Fibroblast of pulmonary artery (primary cell): ENCODE measurements at regions not wholly inside any gene's neighbourhood (a gene's known extent, or its start where the extent isn't known, plus 50 kb on each side); places are given as distances from the start of the nearest gene placed in this dataset.

Source experiments
- DNase-seq: peaks from one replicate; pipeline ENCODE4 v3.0.0-alpha.2; 2010; ENCODE audit warnings: low read depth
- H3K4me3 ChIP-seq: replicated peaks from 2 replicates; pipeline ENCODE4 v1.5.1; 2011; ENCODE audit warnings: low read depth, mild to moderate bottlenecking, control low read depth, low read length, moderate library complexity
- CTCF ChIP-seq: IDR thresholded peaks from 2 replicates; pipeline ENCODE4 v1.5.1; 2011; ENCODE audit warnings: mild to moderate bottlenecking, control low read depth, low read length, inconsistent platforms; ENCODE audit errors: missing control alignments

GRCh38 chr12:34188974-34189373 is 166.7 kb downstream of the ALG10 start:
- H3K4me3 ChIP-seq, result no peak overlapping the region
- DNase-seq, result no peak
- no peak for TF ChIP-seq CTCF

- no peak for DNase-seq
These were observed 167.8 kb downstream of the ALG10 start for GRCh38 chr12:34190054-34190453.

GRCh38 chr12:34198924-34199323 is 176.6 kb downstream of the ALG10 start:
- TF ChIP-seq CTCF, result no peak
- no peak overlapping the region for H3K4me3 ChIP-seq
- DNase-seq, result no peak

More at GRCh38 chr12:34190054-34190453, 167.8 kb downstream of the ALG10 start:
- H3K4me3 ChIP-seq, result no peak overlapping the region
- no peak for TF ChIP-seq CTCF

- H3K4me3 ChIP-seq, result no peak overlapping the region
- no peak for DNase-seq
- no peak for TF ChIP-seq CTCF
These were observed 181.7 kb downstream of the ALG10 start for GRCh38 chr12:34203866-34204620.

GRCh38 chr12:34204830-34205285 is 182.6 kb downstream of the ALG10 start:
- TF ChIP-seq CTCF, result no peak
- H3K4me3 ChIP-seq, result no peak overlapping the region
- no peak for DNase-seq

GRCh38 chr12:34205401-34205800 is 183.1 kb downstream of the ALG10 start:
- no peak overlapping the region for H3K4me3 ChIP-seq
- TF ChIP-seq CTCF, result no peak
- no peak for DNase-seq

- TF ChIP-seq CTCF, result no peak
- no peak for DNase-seq
- no peak overlapping the region for H3K4me3 ChIP-seq
These were observed 183.9 kb downstream of the ALG10 start for GRCh38 chr12:34206061-34206785.
